Esophagus muscularis mucosa (tissue), 4 donors: ENCODE measurements at regions not wholly inside any gene's neighbourhood (a gene's known extent, or its start where the extent isn't known, plus 50 kb on each side); places are given as distances from the start of the nearest gene placed in this dataset.

Source experiments
- EP300 ChIP-seq: sonication (generic); formaldehyde crosslinking; IDR thresholded peaks from one replicate; pipeline ENCODE4 v1.6.1; 2017; ENCODE audit warnings: antibody characterized with exemption
- POLR2A ChIP-seq: fragments of 450-650 bp; IDR thresholded peaks from one replicate; pipeline ENCODE4 v1.6.1; 2017; ENCODE audit warnings: antibody characterized with exemption, moderate library complexity, mild to moderate bottlenecking, low read depth
- POLR2AphosphoS5 ChIP-seq, 2 donors: sonication (generic); formaldehyde crosslinking; IDR thresholded peaks; one replicate each; pipeline ENCODE4 v1.6.1; 2017; ENCODE audit warnings: antibody characterized with exemption in 2 of 2
- TF ChIP-seq, protein P1 (sequence below), 3 experiments: fragments of 200-600 bp in 2 of 3; fragments of 450-650 bp in 1 of 3; sonication (generic) in 2 of 3; IDR thresholded peaks; one replicate each; pipeline ENCODE4 v1.5.1; 2017 to 2019; ENCODE audit warnings: antibody characterized with exemption in 3 of 3, mild to moderate bottlenecking in 2 of 3, moderate library complexity in 1 of 3

- TF ChIP-seq, protein P1, sequence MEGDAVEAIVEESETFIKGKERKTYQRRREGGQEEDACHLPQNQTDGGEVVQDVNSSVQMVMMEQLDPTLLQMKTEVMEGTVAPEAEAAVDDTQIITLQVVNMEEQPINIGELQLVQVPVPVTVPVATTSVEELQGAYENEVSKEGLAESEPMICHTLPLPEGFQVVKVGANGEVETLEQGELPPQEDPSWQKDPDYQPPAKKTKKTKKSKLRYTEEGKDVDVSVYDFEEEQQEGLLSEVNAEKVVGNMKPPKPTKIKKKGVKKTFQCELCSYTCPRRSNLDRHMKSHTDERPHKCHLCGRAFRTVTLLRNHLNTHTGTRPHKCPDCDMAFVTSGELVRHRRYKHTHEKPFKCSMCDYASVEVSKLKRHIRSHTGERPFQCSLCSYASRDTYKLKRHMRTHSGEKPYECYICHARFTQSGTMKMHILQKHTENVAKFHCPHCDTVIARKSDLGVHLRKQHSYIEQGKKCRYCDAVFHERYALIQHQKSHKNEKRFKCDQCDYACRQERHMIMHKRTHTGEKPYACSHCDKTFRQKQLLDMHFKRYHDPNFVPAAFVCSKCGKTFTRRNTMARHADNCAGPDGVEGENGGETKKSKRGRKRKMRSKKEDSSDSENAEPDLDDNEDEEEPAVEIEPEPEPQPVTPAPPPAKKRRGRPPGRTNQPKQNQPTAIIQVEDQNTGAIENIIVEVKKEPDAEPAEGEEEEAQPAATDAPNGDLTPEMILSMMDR (IDR thresholded peaks at IDR 0.05): no peak
- TF ChIP-seq POLR2A (no peak), POLR2AphosphoS5 (IDR thresholded peaks at IDR 0.05) (no peak), EP300 (no peak)
Measured at GRCh38 chr2:128738446-128739110, 419.9 kb upstream of the HS6ST1 start.
